Anterior cingulate cortex (tissue), 58 donors: ENCODE measurements at regions not wholly inside any gene's neighbourhood (a gene's known extent, or its start where the extent isn't known, plus 50 kb on each side); places are given as distances from the start of the nearest gene placed in this dataset.

Experiments used
- DNase-seq, 58 donors: peaks; one replicate each; lab custom pipeline; 2025; lab: John Stamatoyannopoulos, UW

DNA sequence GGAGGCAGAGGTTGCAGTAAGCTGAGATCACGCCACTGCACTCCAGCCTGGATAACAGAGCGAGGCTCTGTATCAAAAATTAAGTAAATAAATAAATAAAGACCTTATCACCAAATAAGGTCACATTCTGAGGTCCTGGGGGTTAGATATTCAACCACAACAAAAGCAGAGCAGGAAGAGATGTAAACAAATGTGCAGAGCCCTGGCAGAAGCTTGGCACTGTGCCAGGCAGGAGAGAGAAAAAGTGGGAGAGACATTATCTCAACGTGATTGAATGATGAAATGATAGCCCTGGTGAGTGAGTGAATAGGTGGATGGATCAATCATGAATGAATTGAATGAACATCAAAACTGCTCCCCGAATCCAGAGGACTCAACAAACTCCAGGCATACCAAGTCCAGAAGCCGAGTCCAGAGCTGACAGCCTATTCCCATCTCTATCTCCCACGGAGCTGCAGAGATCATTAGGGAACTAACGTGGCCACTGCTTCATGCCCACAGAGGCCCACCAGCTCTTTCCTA, 150.7 kb downstream of the TOMM20 start:
- peak in 1 of 58 donors; percentile 45 for DNase-seq

DNA sequence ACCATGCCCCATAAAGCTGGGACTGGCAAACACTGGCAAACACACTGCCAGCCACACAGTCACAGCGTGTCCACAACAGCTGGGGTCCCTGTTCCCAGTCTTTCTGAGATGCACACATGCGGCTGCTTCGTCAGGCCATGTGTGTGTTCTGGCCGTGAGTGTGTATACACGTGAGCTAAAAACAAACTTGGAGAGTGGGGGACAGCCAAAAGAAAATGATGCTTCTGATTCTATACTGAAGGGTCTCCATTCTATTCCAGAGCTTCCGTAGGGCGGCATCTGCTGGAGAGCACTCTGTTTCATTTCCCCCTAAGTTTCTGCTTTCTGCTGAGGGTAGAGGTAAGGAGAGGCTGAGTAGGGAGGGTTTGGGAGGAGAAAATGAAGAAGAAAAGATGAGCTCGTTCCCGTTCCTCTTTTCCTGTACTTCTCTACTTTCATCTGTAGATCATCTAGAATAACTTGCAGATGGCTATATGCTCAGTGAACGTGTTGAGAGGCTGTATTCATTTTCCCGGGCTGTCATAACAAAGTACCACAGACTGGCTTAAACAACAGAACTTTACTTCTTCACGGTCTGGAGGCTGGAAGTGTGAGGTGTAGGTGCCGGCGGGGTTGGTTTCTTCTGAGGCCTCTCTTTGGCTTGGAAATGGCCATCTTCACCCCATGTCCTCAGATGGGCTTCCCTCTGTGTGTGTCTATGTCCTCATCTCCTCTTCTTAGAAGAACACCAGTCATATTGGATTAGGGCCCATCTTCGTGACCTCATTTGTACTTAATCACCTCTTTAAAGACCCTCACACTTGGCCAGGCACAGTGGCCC, 151.6 kb downstream of the TOMM20 start:
- DNase-seq: peak in 1 of 58 donors; percentile 30

DNA sequence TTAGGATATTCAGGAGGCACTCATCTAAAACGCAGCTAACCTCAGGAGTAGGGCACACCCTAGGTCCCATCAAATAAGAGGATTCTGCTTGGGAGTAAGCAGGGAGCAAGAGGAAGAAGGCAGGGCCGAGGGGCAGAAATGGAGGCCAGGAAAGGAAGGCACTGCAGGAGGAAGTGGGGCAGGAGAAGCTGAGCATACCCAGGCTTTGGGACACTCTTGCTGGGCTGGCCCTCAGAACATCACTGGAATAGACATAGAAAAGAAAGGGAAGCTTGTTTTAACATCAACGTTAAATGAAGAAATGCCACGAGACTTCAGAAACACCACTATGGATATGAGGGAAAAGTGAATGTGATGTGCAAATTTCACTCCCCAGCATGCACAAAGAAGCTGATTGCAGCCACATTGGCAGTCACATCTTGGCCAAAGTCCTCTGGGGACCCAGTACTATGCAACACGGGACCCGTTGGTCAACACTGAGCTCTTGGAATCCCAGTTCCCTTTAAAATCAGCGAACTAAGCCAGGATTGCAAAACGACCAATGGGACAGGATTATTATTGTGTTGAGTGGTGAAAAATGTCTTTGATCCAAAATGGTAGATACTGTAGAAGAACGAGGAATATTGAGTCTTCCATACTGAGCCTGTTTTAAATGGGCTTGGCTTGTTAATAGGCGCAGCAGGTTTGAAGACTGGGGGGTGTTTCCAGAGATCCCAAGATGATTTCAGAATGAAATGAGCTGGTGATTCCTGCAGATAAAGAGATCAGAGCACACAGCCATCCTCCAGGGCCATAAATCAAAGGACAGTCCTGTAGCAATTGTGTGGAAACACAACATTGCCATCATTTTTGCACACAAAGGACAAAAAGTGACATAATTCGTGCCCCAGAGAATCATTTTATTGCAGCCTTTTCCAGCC, 152.4 kb downstream of the TOMM20 start:
- DNase-seq: no peak

- DNase-seq: no peak
These were observed 153.3 kb downstream of the TOMM20 start for GRCh38 chr1:234975122-234975940.

DNA sequence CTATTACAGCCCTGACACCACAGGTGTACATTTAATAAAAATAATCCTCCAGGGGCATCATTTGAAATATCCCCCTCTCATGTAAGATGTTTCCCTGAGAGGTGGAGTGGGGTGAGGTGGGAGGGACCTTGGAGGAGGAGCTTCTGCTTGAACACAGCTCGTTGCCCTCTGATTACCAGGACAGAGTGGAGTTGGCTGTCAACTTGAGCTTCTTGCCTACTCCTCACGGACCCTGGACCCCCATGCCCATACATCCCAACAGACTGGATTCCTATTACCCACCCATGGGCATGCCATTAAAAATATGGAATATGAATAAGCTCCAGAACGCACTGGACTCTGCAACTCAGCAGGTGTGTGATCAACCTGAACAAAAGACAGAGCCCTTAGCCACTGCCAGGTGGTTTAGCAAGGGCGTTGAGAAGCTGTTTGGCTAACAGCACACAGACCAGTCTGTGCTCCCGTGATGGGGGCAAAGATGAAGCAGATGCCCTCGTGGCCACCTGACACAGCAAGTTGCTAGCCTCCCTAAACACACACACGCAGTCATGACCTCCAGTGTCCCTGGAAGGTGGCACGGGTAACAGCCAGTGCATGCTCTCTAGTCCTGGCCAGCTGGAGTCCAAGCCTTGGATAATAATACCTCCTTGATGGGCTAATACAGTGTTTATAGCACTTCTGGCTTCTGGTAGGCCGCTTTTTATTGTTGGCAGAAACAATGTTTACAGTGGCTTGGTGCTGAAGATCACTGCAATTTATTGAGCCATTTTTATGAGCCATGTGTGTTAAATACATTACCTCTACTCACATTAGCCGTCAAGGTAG, 155.0 kb downstream of the TOMM20 start:
- DNase-seq: no peak

DNA sequence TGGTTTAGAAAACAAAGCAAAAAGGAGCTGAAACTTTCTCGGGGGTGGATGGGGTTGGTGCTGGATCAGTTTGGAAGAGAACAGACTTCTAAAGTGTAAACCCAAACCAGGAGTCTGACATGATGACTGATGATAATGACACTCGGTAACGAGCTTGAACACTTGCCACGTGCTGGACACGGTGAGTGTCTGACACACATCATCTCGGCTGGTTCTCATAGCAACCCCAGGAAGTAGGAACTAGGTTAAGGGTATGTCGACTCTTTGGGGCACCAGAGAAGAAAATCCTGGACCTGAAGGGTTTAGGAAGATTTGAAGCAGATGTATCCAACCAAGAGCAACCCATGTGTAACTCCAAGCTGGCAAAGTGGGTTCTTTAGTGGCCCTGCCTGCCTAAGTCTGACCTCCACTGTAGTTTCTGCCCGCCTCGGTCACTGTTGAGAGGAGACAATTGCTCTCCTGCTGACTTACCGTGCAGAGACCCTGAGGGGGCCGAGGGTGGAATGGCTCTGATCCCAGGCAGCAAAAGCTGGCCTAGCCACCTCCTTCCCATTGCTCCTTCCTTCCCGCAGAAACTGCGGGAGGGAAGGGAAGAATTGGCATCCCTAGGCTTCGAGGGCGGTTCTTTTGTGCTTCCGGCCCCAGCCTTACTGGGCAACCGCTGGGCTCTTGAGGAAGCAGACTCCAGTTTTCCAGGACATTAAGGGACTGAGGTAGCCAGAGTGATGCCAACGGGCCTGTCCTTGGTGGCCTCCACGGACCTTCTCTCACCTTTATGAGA, 156.0 kb downstream of the TOMM20 start:
- DNase-seq: no peak

- no peak for DNase-seq
These were observed 156.9 kb downstream of the TOMM20 start for GRCh38 chr1:234971586-234972297.

DNA sequence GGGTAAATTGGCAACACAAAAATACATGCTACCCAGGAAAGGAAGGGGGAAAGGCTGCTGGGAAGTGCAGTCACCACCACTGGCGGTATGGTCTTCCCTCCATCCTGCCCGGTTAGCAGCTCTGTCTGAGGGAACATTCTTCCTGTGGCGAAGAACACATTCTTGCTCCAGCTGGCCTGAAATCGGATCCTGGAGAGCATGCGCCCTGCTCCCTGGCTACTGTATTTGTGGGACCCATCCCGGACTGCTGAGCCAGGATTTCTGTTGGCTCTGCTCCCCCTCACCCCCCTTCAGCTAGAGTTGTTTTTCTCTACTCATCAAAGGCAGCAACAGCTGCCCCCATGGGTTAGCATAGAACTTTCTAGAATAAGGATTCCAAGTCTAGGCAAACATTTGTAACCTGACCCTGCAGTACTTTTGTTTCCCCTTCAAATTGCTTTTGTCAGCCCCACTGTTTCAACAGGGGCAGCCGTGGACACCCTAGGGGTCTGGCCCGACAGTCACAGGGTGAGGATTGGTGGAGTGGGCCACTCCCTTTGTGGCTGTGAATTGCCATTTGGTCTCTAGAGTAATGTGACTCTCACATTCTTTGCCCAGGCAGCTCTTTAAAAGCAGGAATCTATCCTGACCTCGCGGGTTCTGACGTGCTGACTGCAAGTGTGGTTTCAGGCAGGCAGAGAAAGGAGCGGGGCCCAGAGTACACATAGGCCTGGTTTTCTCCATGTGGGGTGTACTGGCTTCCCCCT, 157.7 kb downstream of the TOMM20 start:
- DNase-seq: peak in 31 of 58 donors; percentile 12 to 74 (median 44)

- DNase-seq: no peak
These were observed 158.3 kb downstream of the TOMM20 start for GRCh38 chr1:234970401-234970730.

DNA sequence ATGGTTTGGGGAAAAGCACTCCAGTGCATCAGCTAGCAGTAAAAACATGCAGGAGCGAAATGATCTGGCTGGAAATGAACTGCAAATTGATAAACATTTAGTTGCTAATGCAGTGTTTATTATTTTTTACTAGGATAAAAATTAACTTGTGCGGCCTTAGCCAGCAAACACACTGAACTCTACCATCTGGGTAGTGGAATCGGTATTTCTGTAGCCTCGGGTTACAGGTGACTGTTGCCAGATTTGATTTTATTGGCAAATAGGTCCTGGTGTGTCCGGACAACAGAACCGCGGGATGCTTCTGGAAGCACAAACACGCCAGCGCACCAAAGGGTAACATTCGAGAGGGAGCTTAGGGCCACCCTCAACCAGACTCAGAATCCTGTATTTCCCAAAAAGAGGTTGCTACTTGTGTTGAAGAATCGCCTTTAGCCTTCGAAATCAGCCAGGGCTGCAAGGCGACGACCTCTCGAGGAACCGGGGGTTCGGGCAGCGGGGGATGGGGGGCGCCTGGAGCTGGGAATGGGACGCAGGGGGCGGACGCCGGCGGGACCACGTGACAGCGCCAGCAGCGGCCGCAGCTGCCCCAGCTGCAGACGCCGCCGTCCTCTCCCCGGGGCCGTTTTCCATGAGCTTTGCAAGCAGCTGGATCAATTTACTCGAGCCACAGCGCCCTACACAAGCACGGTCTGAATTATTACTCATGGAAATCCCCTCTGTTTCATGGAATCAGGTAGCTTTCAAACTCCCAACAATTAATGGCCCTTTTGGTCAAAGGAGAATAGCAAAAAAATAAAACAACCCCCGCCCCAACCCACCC, 158.8 kb downstream of the TOMM20 start:
- peak in 49 of 58 donors; percentile 21 to 81 (median 58) for DNase-seq

- DNase-seq: no peak
These were observed 159.6 kb downstream of the TOMM20 start for GRCh38 chr1:234969011-234969441.

- no peak for DNase-seq
These were observed 160.2 kb downstream of the TOMM20 start for GRCh38 chr1:234968451-234968850.

- DNase-seq: no peak
These were observed 161.5 kb downstream of the TOMM20 start for GRCh38 chr1:234967121-234967520.

- DNase-seq: peak in 1 of 58 donors; percentile 27
These were observed 163.5 kb downstream of the TOMM20 start for GRCh38 chr1:234965111-234965510.

GRCh38 chr1:234963904-234964702, 164.5 kb downstream of the TOMM20 start:
- no peak for DNase-seq
